Sigmoid colon (tissue), 3 donors: ENCODE measurements at regions not wholly inside any gene's neighbourhood (a gene's known extent, or its start where the extent isn't known, plus 50 kb on each side); places are given as distances from the start of the nearest gene placed in this dataset.

Experiments
- CTCF ChIP-seq, 4 experiments: fragments of 450-650 bp in 3 of 4; fragments of 200-600 bp in 1 of 4; IDR thresholded peaks; one replicate each; pipeline ENCODE4 v1.5.1; 2016 to 2019; ENCODE audit warnings: antibody characterized with exemption in 4 of 4, mild to moderate bottlenecking in 3 of 4, moderate library complexity in 2 of 4
- POLR2A ChIP-seq, 2 donors: fragments of 450-650 bp; IDR thresholded peaks; one replicate each; pipeline ENCODE4 v1.6.1; 2016; ENCODE audit warnings: antibody characterized with exemption in 2 of 2, mild to moderate bottlenecking in 2 of 2, moderate library complexity in 2 of 2

- TF ChIP-seq CTCF (IDR thresholded peaks at IDR 0.05), result no peak
- TF ChIP-seq POLR2A (IDR thresholded peaks at IDR 0.05), result no peak
Observed at GRCh38 chr11:70559516-70559915, 161.2 kb downstream of the CTTN start.
